HG02981 (cell line): ENCODE measurements at regions not wholly inside any gene's neighbourhood (a gene's known extent, or its start where the extent isn't known, plus 50 kb on each side); places are given as distances from the start of the nearest gene placed in this dataset.

ENCODE experiments used
- ATAC-seq: cut with Tn5 transposase; IDR thresholded peaks from one replicate; pipeline ENCODE4 v1.9.1; 2021; ENCODE audit warnings: mild to moderate bottlenecking, moderate library complexity; ENCODE audit not compliant: unreplicated experiment

GRCh38 chr2:16081316-16082200, 141.2 kb downstream of the MYCN start:
- no peak for ATAC-seq

GRCh38 chr2:16080516-16080915, 140.2 kb downstream of the MYCN start:
- no peak for ATAC-seq

- ATAC-seq: no peak
These were observed 139.7 kb downstream of the MYCN start for GRCh38 chr2:16080071-16080470.

GRCh38 chr2:16079637-16080036, 139.3 kb downstream of the MYCN start:
- ATAC-seq: no peak

DNA sequence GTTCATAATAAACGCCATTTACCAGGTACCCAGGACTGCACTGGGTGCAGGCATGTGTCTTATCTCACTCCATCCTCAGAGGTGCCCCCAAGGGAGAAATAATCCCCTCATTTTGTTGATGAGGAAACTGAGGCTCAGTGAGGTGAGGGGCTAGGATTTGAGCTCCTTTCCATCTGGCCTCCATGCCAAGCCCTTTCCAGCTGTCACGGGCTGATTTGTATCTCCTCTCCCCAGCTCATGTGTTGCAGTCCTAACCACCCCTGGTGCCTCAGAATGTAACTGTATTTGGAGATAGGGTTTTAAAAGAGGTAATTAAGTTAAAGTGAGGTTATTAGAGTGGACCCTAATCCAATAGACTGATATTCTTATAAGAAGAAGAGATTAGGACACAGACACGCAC, 137.3 kb downstream of the MYCN start:
- ATAC-seq: no peak

GRCh38 chr2:16076911-16077310, 136.6 kb downstream of the MYCN start:
- ATAC-seq: no peak

- no peak for ATAC-seq
These were observed 135.0 kb downstream of the MYCN start for GRCh38 chr2:16075045-16076012.

- ATAC-seq: no peak
These were observed 133.6 kb downstream of the MYCN start for GRCh38 chr2:16073921-16074425.

- ATAC-seq: no peak
These were observed 133.1 kb downstream of the MYCN start for GRCh38 chr2:16073471-16073870.

- ATAC-seq: no peak
These were observed 132.4 kb downstream of the MYCN start for GRCh38 chr2:16072638-16073290.

GRCh38 chr2:16071865-16072637, 131.7 kb downstream of the MYCN start:
- ATAC-seq: no peak

DNA sequence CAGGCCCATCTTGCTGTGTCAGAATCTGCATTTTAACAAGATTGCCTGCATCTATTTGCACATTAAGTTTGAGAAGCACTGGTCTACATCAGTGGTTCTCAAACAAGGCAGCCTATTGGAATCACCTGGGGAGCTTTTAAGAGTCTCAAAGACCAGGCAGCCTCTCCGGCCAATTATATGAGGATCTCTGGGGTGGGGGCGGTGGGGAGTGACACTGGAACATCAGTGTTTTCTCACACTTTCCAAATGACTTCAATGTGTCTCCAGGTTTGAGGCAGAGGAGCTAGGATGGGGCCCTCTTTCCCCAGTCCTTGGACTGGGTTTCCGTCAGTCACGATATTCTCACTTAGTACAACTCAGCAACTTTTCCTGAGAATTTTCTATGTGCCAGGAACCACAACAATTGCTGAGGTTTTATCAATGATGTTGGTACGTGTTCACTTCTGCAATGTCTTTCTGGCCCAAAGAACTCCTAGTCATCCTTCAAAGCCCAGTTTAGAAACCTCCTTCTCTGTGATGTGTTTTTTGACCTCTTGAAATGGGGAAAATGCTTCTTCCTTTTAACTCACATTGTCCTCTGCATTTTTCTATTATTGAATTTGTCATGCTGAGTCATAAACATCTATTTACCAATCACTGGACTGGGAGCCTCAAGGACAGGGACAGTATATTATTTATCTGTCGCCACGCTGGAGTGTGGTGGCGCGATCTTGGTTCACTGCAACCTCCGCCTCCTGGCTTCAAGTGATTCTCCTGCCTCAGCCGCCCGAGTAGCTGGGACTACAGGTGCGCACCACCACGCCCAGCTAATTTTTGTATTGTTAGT, 130.9 kb downstream of the MYCN start:
- no peak for ATAC-seq

GRCh38 chr2:16070648-16070971, 130.3 kb downstream of the MYCN start:
- no peak for ATAC-seq

DNA sequence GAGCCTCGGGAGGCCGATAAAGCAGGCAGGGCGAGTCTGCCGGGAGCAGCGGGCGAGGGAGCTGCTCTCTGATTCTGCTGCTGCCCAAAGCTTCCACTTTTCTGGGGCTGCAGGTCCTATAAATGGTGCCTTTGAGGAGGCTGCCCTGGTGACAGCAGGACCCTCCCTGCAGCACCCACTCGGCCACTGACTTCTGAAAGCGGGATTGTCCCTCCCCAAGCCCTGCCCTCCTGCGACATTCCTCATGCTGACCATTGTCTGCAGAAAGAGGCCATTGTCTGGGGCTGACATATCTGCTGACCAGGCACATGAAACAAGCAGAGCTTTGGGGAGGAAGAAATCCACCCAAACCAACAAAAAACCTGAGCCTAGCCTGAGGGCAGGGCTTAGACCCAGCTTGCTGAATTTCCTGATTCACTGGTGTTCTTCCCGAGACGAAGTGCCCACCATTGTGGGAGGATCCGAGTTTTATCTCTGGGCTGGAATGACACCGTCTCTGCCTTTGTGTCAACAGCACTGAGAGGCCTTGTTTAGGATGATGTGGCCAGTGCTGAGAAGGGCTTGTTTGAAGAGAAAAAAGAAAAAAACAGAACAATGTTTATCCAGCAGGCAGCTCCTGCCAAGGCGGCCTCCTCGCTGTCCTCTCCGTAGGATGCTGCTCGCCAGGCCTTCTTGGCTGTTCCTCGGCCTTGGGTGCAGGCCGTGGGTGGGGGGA, 129.7 kb downstream of the MYCN start:
- no peak for ATAC-seq

DNA sequence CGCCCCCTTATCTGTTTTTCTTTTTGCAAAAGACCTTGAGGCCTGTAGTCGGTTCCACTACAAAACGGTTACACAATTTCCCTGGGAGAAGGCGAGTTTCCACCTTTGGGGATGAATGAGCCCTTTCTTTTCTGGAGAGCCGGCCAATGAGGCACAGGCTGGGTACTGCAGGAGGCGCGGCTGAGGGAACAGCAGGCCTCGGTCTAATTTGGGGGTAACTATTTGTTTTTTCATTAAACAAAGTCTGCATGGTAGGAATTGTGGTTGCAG, 129.2 kb downstream of the MYCN start:
- no peak for ATAC-seq

DNA sequence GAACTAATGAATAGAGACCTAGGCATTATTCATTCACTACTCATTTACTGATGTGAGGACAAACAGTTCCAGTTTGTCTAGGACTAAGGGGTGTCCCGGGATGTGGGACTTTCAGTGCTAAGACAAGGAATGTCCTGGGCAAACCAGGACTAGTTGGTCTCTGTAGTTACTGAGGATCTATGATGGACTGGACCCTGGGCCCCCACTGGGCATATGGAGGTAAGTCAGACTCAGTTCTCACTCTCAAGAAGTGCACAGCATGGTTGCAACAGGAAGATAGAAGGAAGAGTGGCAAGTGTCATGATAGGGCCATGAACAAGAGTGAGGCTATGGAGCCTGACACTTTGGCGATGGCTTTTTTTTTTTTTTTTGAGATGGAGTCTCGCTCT, 128.2 kb downstream of the MYCN start:
- no peak for ATAC-seq

DNA sequence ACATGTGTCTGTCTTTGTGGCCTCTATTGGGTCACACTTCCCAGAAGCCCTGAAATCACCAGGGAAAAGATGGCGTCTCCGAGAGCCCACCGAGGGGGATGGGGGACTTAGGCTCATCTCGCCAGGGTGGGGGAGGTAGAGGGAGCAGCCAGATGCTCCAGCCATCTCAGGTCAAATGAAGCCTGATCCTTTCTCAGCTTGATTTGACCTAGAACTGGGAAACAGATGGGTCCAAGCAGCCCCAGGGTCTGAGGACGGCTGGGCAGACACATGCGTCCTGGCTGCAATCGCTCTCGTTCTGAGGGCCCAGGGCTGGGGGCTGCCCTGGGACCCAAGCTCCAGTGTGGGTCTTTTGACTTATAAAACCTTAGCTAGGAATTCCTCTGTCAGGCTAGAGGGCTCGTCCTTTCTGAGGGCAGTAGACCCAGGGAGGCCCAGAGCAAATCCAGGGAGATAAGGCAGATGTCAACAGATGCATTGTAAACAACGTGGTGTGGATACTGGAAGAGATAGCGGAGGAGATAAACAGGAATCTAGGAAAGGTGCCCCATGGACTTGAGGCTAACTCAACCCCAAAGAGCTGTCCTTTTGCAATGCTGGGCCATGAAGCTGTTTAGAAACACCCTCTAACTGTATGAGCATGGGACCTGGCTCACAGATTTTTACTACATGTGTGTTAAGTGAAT, 127.7 kb downstream of the MYCN start:
- ATAC-seq: no peak

DNA sequence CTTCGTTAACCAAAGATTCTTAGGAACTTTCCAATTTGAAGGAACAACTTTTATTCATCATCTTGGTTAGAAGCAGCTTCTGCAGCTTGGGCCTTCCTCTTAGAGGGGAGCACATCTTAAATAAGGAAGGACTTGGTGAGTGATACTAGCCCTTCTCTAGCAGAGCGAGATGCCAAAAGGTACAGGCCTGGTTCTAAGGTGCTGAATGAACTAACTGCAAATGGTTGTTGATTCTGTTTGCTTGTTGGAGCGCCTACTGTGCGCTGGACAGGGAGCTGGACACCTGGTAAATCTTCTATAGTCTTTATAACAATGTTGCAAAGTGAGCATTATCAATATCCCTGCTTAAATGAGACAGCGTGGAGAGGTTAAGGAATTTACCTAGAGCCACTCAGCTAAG, 127.1 kb downstream of the MYCN start:
- no peak for ATAC-seq

- ATAC-seq: no peak
These were observed 126.7 kb downstream of the MYCN start for GRCh38 chr2:16067037-16067406.
